ENCODE measurements at regions not wholly inside any gene's neighbourhood (a gene's known extent, or its start where the extent isn't known, plus 50 kb on each side); places are given as distances from the start of the nearest gene placed in this dataset.

DNA sequence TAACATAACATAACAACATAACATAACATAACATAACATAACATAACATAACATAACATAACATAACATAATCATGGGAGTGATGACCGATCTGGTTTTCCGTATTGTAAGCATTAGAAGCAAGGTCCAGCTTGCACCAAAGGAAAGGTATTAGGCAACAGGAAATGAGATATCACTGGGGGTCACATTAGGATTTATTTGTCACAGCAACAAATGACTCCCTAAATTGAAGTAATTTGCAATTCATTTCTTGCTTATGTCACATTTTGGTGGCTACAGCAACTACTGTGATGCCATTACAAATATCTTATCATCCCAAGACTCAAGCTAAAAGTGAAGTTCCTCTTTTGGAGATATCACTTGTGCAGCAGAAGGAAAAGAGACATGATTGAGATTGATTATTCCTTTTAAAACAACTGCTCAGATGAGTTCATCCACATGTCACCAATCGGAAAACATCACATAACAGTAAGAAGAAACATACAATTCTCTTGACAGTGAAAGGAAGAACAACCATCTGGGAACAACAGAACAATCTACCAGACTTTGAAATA is 1331.1 kb upstream of the RAG2 start (continued):
- TF ChIP-seq, protein P1, sequence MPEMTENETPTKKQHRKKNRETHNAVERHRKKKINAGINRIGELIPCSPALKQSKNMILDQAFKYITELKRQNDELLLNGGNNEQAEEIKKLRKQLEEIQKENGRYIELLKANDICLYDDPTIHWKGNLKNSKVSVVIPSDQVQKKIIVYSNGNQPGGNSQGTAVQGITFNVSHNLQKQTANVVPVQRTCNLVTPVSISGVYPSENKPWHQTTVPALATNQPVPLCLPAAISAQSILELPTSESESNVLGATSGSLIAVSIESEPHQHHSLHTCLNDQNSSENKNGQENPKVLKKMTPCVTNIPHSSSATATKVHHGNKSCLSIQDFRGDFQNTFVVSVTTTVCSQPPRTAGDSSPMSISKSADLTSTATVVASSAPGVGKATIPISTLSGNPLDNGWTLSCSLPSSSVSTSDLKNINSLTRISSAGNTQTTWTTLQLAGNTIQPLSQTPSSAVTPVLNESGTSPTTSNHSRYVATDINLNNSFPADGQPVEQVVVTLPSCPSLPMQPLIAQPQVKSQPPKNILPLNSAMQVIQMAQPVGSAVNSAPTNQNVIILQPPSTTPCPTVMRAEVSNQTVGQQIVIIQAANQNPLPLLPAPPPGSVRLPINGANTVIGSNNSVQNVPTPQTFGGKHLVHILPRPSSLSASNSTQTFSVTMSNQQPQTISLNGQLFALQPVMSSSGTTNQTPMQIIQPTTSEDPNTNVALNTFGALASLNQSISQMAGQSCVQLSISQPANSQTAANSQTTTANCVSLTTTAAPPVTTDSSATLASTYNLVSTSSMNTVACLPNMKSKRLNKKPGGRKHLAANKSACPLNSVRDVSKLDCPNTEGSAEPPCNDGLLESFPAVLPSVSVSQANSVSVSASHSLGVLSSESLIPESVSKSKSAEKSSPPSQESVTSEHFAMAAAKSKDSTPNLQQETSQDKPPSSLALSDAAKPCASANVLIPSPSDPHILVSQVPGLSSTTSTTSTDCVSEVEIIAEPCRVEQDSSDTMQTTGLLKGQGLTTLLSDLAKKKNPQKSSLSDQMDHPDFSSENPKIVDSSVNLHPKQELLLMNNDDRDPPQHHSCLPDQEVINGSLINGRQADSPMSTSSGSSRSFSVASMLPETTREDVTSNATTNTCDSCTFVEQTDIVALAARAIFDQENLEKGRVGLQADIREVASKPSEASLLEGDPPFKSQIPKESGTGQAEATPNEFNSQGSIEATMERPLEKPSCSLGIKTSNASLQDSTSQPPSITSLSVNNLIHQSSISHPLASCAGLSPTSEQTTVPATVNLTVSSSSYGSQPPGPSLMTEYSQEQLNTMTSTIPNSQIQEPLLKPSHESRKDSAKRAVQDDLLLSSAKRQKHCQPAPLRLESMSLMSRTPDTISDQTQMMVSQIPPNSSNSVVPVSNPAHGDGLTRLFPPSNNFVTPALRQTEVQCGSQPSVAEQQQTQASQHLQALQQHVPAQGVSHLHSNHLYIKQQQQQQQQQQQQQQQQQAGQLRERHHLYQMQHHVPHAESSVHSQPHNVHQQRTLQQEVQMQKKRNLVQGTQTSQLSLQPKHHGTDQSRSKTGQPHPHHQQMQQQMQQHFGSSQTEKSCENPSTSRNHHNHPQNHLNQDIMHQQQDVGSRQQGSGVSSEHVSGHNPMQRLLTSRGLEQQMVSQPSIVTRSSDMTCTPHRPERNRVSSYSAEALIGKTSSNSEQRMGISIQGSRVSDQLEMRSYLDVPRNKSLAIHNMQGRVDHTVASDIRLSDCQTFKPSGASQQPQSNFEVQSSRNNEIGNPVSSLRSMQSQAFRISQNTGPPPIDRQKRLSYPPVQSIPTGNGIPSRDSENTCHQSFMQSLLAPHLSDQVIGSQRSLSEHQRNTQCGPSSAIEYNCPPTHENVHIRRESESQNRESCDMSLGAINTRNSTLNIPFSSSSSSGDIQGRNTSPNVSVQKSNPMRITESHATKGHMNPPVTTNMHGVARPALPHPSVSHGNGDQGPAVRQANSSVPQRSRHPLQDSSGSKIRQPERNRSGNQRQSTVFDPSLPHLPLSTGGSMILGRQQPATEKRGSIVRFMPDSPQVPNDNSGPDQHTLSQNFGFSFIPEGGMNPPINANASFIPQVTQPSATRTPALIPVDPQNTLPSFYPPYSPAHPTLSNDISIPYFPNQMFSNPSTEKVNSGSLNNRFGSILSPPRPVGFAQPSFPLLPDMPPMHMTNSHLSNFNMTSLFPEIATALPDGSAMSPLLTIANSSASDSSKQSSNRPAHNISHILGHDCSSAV (CRISPR knock-in tag; IDR thresholded peaks at IDR 0.05; ENCODE audit: borderline replicate concordance), result no peak

DNA sequence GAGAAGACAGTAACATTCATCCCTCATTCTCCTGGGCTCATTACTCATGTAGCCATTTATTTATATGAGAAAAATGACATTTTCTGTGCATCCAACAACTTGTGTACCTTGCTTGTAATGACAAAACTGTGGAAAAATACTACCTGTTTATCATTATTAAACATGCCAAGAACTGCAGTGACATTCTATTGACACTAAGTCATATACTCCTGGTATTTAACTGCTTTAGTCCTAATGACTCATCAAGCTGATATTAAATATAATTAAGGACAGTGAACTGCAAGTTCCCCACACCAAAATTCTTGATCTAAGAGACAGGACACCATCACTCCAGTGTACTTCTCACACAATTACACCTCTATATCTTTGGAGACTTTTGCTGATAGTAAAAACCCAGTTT is 1328.7 kb upstream of the RAG2 start:
- POLR2A ChIA-PET, result no interaction called here
- FAIRE-seq, result no peak
- TF ChIP-seq PAF1 (CRISPR knock-in tag; IDR thresholded peaks at IDR 0.05) (no peak), MLLT10 (CRISPR knock-in tag; IDR thresholded peaks at IDR 0.05) (no peak)
- TF ChIP-seq, protein P2, sequence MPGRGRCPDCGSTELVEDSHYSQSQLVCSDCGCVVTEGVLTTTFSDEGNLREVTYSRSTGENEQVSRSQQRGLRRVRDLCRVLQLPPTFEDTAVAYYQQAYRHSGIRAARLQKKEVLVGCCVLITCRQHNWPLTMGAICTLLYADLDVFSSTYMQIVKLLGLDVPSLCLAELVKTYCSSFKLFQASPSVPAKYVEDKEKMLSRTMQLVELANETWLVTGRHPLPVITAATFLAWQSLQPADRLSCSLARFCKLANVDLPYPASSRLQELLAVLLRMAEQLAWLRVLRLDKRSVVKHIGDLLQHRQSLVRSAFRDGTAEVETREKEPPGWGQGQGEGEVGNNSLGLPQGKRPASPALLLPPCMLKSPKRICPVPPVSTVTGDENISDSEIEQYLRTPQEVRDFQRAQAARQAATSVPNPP (CRISPR knock-in tag; IDR thresholded peaks at IDR 0.05), result no peak
- TF ChIP-seq, protein P3, sequence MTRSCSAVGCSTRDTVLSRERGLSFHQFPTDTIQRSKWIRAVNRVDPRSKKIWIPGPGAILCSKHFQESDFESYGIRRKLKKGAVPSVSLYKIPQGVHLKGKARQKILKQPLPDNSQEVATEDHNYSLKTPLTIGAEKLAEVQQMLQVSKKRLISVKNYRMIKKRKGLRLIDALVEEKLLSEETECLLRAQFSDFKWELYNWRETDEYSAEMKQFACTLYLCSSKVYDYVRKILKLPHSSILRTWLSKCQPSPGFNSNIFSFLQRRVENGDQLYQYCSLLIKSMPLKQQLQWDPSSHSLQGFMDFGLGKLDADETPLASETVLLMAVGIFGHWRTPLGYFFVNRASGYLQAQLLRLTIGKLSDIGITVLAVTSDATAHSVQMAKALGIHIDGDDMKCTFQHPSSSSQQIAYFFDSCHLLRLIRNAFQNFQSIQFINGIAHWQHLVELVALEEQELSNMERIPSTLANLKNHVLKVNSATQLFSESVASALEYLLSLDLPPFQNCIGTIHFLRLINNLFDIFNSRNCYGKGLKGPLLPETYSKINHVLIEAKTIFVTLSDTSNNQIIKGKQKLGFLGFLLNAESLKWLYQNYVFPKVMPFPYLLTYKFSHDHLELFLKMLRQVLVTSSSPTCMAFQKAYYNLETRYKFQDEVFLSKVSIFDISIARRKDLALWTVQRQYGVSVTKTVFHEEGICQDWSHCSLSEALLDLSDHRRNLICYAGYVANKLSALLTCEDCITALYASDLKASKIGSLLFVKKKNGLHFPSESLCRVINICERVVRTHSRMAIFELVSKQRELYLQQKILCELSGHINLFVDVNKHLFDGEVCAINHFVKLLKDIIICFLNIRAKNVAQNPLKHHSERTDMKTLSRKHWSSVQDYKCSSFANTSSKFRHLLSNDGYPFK (CRISPR knock-in tag; IDR thresholded peaks at IDR 0.05; ENCODE audit: borderline replicate concordance), result no peak

More for the DNA sequence above, 1328.7 kb upstream of the RAG2 start:
- H3K4me2 ChIP-seq (ENCODE audit: low read depth, low read length), result no peak overlapping the region
- H4K20me1 ChIP-seq (ENCODE audit: insufficient read depth, low read length), result no peaks in the 10 kb centered on the region
- H3K27ac ChIP-seq (ENCODE audit: extremely low read length, insufficient read depth, low read length), result no peak overlapping the region
- no peaks in the 10 kb centered on the region for H3K79me2 ChIP-seq (ENCODE audit: insufficient read depth, low read length)
- ATAC-seq (no peak), DNase-seq (ENCODE audit: low spot score) (no peak)
- BruUV-seq (replicated peaks), result no TSS peak
- H3K9ac ChIP-seq (ENCODE audit: insufficient read depth, low read depth, low read length), result no peak overlapping the region
- no peaks in the 10 kb centered on the region for H3K36me3 ChIP-seq (replicated peaks in 1 of 2; ENCODE audit: control insufficient read depth in 1 of 2, insufficient read depth in 2 of 2, low read length in 2 of 2)
- H3K4me1 ChIP-seq (ENCODE audit: insufficient read depth, low read length), result no peaks in the 10 kb centered on the region
- H3K9me3 ChIP-seq (ENCODE audit: low read length), result peaks cover under 1% of the 10 kb centered on the region; the same call in 1 of the 2 replicates
- intact Hi-C loops (cut with micrococcal nuclease; ENCODE audit: unreplicated experiment), result no loop called here
- H2AFZ ChIP-seq (ENCODE audit: low read length), result no peak overlapping the region
- no peak overlapping the region for H3K4me3 ChIP-seq (replicated peaks in 1 of 3; ENCODE audit: insufficient read depth in 1 of 3, low read depth in 2 of 3, low read length in 3 of 3)
- CTCF ChIA-PET (ENCODE audit: low intra/inter-chr PET ratio, low total read pairs), result no interaction called here
- in situ Hi-C loops (cut with HindIII; ENCODE audit: extremely low pct_ligation_motif_present, low pct_unique_long_range_greater_than_20kb), result no loop called here
- H3K27me3 ChIP-seq (ENCODE audit: control insufficient read depth in 1 of 2, insufficient read depth in 2 of 2, low read length in 2 of 2), result no peaks in the 10 kb centered on the region

Measured in HepG2 (cell line).